Activated naive CD8-positive, alpha-beta T cell treated with anti-CD3 and anti-CD28 coated beads, Interleukin-2, amount 50 U/mL, for 24 hours (primary cell): ENCODE measurements at regions not wholly inside any gene's neighbourhood (a gene's known extent, or its start where the extent isn't known, plus 50 kb on each side); places are given as distances from the start of the nearest gene placed in this dataset.
"Not testable (repeated sequence)": the region's sequence is repeated elsewhere in the genome, so short reads cannot be mapped to it uniquely, and the experiment has no call there.

ENCODE experiments used
- ATAC-seq: fragments of 150-1000 bp; cut with Tn5 transposase; one replicate; pipeline ENCODE4 v1.10.0; 2021
- DNase-seq: peaks from one replicate; pipeline ENCODE4 v3.0.0; 2021
- H3K27ac Mint-ChIP-seq: one replicate; pipeline ENCODE4 v1.8.0; 2021; ENCODE audit warnings: mild to moderate bottlenecking, mixed read lengths
- H3K27me3 Mint-ChIP-seq: one replicate; pipeline ENCODE4 v1.8.0; 2021; ENCODE audit warnings: mixed read lengths
- H3K36me3 Mint-ChIP-seq: one replicate; pipeline ENCODE4 v1.8.0; 2021; ENCODE audit warnings: low read depth, mixed read lengths
- H3K4me1 Mint-ChIP-seq: one replicate; pipeline ENCODE4 v1.8.0; 2021; ENCODE audit warnings: mixed read lengths
- H3K4me3 Mint-ChIP-seq: one replicate; pipeline ENCODE4 v1.8.0; 2021; ENCODE audit warnings: mild to moderate bottlenecking, moderate library complexity, mixed read lengths
- H3K9me3 Mint-ChIP-seq: one replicate; pipeline ENCODE4 v1.8.0; 2021; ENCODE audit warnings: mixed read lengths

GRCh38 chr3:65017359-65017758 lies 329.6 kb upstream of the ADAMTS9 start:
- no peaks in the 10 kb centered on the region for H3K36me3 Mint-ChIP-seq
- H3K27me3 Mint-ChIP-seq, result no peaks in the 10 kb centered on the region
- H3K9me3 Mint-ChIP-seq, result peaks cover 14% of the 10 kb centered on the region
- H3K4me1 Mint-ChIP-seq, result no peaks in the 10 kb centered on the region
- ATAC-seq (no peak), DNase-seq (no peak)
- H3K4me3 Mint-ChIP-seq, result no peak overlapping the region
- no peak overlapping the region for H3K27ac Mint-ChIP-seq

- no peaks in the 10 kb centered on the region for H3K36me3 Mint-ChIP-seq
- ATAC-seq, result no peak
- no peaks in the 10 kb centered on the region for H3K4me1 Mint-ChIP-seq
- no peaks in the 10 kb centered on the region for H3K27me3 Mint-ChIP-seq
- peaks cover 14% of the 10 kb centered on the region for H3K9me3 Mint-ChIP-seq
- no peak overlapping the region for H3K4me3 Mint-ChIP-seq
- no peak overlapping the region for H3K27ac Mint-ChIP-seq
- no peak for DNase-seq
Observed at GRCh38 chr3:65015711-65016110, 327.9 kb upstream of the ADAMTS9 start.

GRCh38 chr3:65013053-65013452 lies 325.3 kb upstream of the ADAMTS9 start:
- ATAC-seq (no peak), DNase-seq (no peak)
- H3K27ac Mint-ChIP-seq, result no peak overlapping the region
- no peaks in the 10 kb centered on the region for H3K4me1 Mint-ChIP-seq
- no peaks in the 10 kb centered on the region for H3K36me3 Mint-ChIP-seq
- no peak overlapping the region for H3K4me3 Mint-ChIP-seq
- peaks cover 12% of the 10 kb centered on the region for H3K9me3 Mint-ChIP-seq
- H3K27me3 Mint-ChIP-seq, result no peaks in the 10 kb centered on the region

- Mint-ChIP-seq H3K36me3 (no peaks in the 10 kb centered on the region), H3K27ac (no peak overlapping the region), H3K27me3 (peaks cover 2% of the 10 kb centered on the region), H3K4me3 (no peak overlapping the region), H3K9me3 (peaks cover 4% of the 10 kb centered on the region), H3K4me1 (no peaks in the 10 kb centered on the region)
- DNase-seq, result no peak
- no peak for ATAC-seq
Observed at GRCh38 chr3:65006300-65006739, 318.5 kb upstream of the ADAMTS9 start.

GRCh38 chr3:65005486-65005885 lies 317.7 kb upstream of the ADAMTS9 start:
- peaks cover 5% of the 10 kb centered on the region for H3K9me3 Mint-ChIP-seq
- DNase-seq (no peak), ATAC-seq (no peak)
- H3K4me1 Mint-ChIP-seq, result no peaks in the 10 kb centered on the region
- no peak overlapping the region for H3K4me3 Mint-ChIP-seq
- H3K27ac Mint-ChIP-seq, result no peak overlapping the region
- no peaks in the 10 kb centered on the region for H3K36me3 Mint-ChIP-seq
- peaks cover 2% of the 10 kb centered on the region for H3K27me3 Mint-ChIP-seq

- peaks cover 8% of the 10 kb centered on the region for H3K9me3 Mint-ChIP-seq
- no peaks in the 10 kb centered on the region for H3K36me3 Mint-ChIP-seq
- H3K4me3 Mint-ChIP-seq, result no peak overlapping the region
- DNase-seq (no peak), ATAC-seq (no peak)
- peaks cover 2% of the 10 kb centered on the region for H3K27me3 Mint-ChIP-seq
- H3K27ac Mint-ChIP-seq, result no peak overlapping the region
- no peaks in the 10 kb centered on the region for H3K4me1 Mint-ChIP-seq
Observed at GRCh38 chr3:65004795-65005295, 317.0 kb upstream of the ADAMTS9 start.

GRCh38 chr3:65004306-65004705 lies 316.5 kb upstream of the ADAMTS9 start:
- peaks cover 2% of the 10 kb centered on the region for H3K27me3 Mint-ChIP-seq
- ATAC-seq (no peak), DNase-seq (no peak)
- no peaks in the 10 kb centered on the region for H3K4me1 Mint-ChIP-seq
- H3K27ac Mint-ChIP-seq, result no peak overlapping the region
- H3K36me3 Mint-ChIP-seq, result no peaks in the 10 kb centered on the region
- H3K9me3 Mint-ChIP-seq, result peaks cover 8% of the 10 kb centered on the region
- H3K4me3 Mint-ChIP-seq, result no peak overlapping the region

GRCh38 chr3:65001119-65001518 lies 313.3 kb upstream of the ADAMTS9 start:
- H3K4me3 Mint-ChIP-seq, H3K27me3 Mint-ChIP-seq, H3K27ac Mint-ChIP-seq, H3K4me1 Mint-ChIP-seq, H3K9me3 Mint-ChIP-seq, DNase-seq, H3K36me3 Mint-ChIP-seq, ATAC-seq: not testable (repeated sequence)

GRCh38 chr3:64998317-64998716 lies 310.5 kb upstream of the ADAMTS9 start:
- ATAC-seq, result no peak
- peaks cover 5% of the 10 kb centered on the region for H3K9me3 Mint-ChIP-seq

GRCh38 chr3:64995857-64996551 lies 308.2 kb upstream of the ADAMTS9 start:
- Mint-ChIP-seq H3K4me1 (no peaks in the 10 kb centered on the region), H3K4me3 (no peak overlapping the region), H3K27me3 (no peaks in the 10 kb centered on the region), H3K9me3 (peaks cover 5% of the 10 kb centered on the region), H3K36me3 (no peaks in the 10 kb centered on the region), H3K27ac (no peak overlapping the region)
- no peak for DNase-seq
- ATAC-seq, result no peak

More at GRCh38 chr3:64998317-64998716, 310.5 kb upstream of the ADAMTS9 start:
- no peaks in the 10 kb centered on the region for H3K27me3 Mint-ChIP-seq
- H3K4me1 Mint-ChIP-seq, result no peaks in the 10 kb centered on the region
- H3K4me3 Mint-ChIP-seq, result no peak overlapping the region
- H3K36me3 Mint-ChIP-seq, result no peaks in the 10 kb centered on the region
- no peak overlapping the region for H3K27ac Mint-ChIP-seq
- no peak for DNase-seq

GRCh38 chr3:64993781-64994180 lies 306.0 kb upstream of the ADAMTS9 start:
- H3K4me3 Mint-ChIP-seq, result no peak overlapping the region
- ATAC-seq (no peak), DNase-seq (no peak)
- H3K36me3 Mint-ChIP-seq, result no peaks in the 10 kb centered on the region
- no peak overlapping the region for H3K27ac Mint-ChIP-seq
- H3K4me1 Mint-ChIP-seq, result no peaks in the 10 kb centered on the region
- H3K9me3 Mint-ChIP-seq, result peaks cover under 1% of the 10 kb centered on the region
- H3K27me3 Mint-ChIP-seq, result no peaks in the 10 kb centered on the region

GRCh38 chr3:64992530-64993285 lies 304.9 kb upstream of the ADAMTS9 start:
- no peak overlapping the region for H3K4me3 Mint-ChIP-seq
- DNase-seq (no peak), ATAC-seq (no peak)
- H3K27ac Mint-ChIP-seq, result no peak overlapping the region
- H3K9me3 Mint-ChIP-seq, result peaks cover 7% of the 10 kb centered on the region
- H3K36me3 Mint-ChIP-seq, result no peaks in the 10 kb centered on the region
- no peaks in the 10 kb centered on the region for H3K27me3 Mint-ChIP-seq
- H3K4me1 Mint-ChIP-seq, result no peaks in the 10 kb centered on the region

GRCh38 chr3:64988188-64988587 lies 300.4 kb upstream of the ADAMTS9 start:
- DNase-seq, result no peak
- H3K4me1 Mint-ChIP-seq, result no peaks in the 10 kb centered on the region
- H3K27ac Mint-ChIP-seq, result no peak overlapping the region
- H3K36me3 Mint-ChIP-seq, result peaks cover 3% of the 10 kb centered on the region
- H3K27me3 Mint-ChIP-seq, result no peaks in the 10 kb centered on the region
- ATAC-seq, result no peak
- no peak overlapping the region for H3K4me3 Mint-ChIP-seq
- peaks cover 28% of the 10 kb centered on the region for H3K9me3 Mint-ChIP-seq

GRCh38 chr3:64987726-64988125 lies 299.9 kb upstream of the ADAMTS9 start:
- Mint-ChIP-seq H3K4me3 (no peak overlapping the region), H3K9me3 (peaks cover 28% of the 10 kb centered on the region), H3K27me3 (no peaks in the 10 kb centered on the region), H3K4me1 (no peaks in the 10 kb centered on the region), H3K36me3 (peaks cover 3% of the 10 kb centered on the region), H3K27ac (no peak overlapping the region)
- ATAC-seq (no peak), DNase-seq (no peak)

GRCh38 chr3:64985072-64985471 lies 297.3 kb upstream of the ADAMTS9 start:
- DNase-seq (no peak), ATAC-seq (no peak)
- Mint-ChIP-seq H3K9me3 (peaks cover 28% of the 10 kb centered on the region), H3K4me3 (no peak overlapping the region), H3K27ac (no peak overlapping the region), H3K27me3 (no peaks in the 10 kb centered on the region), H3K36me3 (peaks cover 3% of the 10 kb centered on the region), H3K4me1 (no peaks in the 10 kb centered on the region)
